ENCODE measurements at regions not wholly inside any gene's neighbourhood (a gene's known extent, or its start where the extent isn't known, plus 50 kb on each side); places are given as distances from the start of the nearest gene placed in this dataset.

GRCh38 chr16:86202267-86202666 is 303.3 kb downstream of the IRF8 start:
- DNase-seq: no peak

DNA sequence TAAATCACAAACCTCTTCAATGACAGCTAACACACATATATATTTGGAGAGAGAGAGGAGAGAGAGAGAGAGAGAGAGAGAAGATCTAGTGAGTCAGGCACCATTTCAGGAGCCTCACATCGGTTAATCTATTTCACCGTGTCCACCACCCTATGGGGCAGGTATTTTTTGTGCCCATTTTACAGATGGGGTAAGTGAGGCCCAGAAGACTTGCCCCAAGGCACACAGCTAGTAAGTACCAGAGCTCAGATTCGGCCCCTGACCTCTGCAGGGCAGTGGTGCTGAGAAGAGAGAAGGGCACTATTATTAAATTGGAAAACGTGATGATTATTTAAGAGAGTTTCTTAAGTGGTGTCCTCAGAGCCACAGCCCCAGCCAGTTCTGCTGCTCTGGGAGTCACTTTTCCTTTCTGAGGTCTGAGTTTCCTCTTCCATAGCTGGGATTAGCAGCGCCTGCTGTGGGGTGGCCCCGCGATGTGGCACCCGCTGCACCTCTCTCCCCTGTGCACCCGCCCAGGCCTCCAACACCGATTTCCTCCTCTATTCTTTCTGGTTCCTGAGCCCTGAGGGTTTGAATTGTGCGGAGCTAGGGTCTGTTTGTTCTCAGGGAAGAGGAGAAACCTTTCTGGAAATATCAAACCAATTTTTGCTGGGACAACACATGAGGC is 303.9 kb downstream of the IRF8 start:
- no peak for DNase-seq

GRCh38 chr16:86203557-86204275 is 304.8 kb downstream of the IRF8 start:
- DNase-seq: no peak

GRCh38 chr16:86205521-86206245 is 304.6 kb upstream of the FOXF1 start:
- no peak for DNase-seq

- DNase-seq: no peak
These were observed 303.0 kb upstream of the FOXF1 start for GRCh38 chr16:86207350-86207749.

DNA sequence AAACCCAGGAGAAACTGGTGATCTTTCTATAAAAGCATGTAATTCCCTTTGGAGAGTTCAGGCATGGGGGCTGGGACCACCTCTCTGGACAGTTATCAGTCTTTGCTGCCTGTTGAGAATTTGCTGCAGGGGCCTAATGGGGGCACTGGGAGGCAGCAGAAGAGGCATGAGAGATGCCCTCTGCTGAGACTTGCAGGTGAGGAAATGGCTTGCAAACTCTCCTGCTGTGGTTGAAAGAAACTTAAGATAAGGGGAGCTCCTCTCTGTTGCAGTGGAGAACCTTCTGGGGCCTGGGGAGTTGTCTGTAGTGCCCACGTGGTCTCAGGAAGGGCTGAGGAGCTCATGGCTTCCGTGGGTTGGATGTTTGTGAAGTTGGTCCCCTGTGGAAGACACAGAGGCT is 301.1 kb upstream of the FOXF1 start:
- no peak for DNase-seq

GRCh38 chr16:86210403-86211193 is 299.7 kb upstream of the FOXF1 start:
- no peak for DNase-seq

DNA sequence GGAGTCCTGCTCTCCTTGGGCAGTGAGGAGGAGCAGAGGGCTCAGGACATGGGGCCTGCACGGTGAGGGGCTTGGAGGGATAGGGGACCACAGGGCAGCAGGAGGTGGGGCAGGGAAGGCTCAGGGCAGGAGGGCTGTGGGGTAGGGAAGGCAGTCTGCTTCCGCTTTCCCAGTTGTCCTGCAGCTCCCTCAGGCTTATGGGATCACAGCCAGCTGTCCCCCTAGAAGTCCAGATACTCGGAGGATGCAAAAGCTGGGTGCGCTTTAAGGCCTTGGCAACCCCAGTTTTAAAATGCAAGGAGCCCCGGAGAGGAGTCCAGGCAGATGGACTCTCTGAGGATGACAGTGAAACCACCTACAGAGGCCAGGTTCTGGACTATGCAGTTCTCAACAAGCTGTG is 299.1 kb upstream of the FOXF1 start:
- no peak for DNase-seq

DNA sequence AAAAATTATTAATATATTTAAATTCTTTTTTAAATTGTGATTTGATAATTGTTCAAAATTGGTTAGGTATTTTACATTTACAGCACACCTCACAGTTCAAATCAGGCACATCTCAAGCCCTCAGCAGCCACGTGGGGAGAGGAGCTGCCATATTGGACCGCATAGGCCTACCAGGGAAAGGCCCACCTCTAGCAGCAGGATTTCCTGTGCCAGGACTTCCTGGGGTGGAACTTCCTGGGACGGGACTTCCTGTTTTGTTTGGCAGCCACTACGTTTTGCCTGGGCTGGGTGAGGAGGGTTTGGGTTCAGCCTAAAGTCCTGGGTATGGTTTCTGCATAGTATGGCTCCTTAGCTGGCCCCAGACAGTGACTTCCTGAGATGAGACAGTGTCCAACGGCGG is 298.5 kb upstream of the FOXF1 start:
- DNase-seq: no peak

GRCh38 chr16:86212706-86213436 is 297.5 kb upstream of the FOXF1 start:
- DNase-seq: no peak

DNA sequence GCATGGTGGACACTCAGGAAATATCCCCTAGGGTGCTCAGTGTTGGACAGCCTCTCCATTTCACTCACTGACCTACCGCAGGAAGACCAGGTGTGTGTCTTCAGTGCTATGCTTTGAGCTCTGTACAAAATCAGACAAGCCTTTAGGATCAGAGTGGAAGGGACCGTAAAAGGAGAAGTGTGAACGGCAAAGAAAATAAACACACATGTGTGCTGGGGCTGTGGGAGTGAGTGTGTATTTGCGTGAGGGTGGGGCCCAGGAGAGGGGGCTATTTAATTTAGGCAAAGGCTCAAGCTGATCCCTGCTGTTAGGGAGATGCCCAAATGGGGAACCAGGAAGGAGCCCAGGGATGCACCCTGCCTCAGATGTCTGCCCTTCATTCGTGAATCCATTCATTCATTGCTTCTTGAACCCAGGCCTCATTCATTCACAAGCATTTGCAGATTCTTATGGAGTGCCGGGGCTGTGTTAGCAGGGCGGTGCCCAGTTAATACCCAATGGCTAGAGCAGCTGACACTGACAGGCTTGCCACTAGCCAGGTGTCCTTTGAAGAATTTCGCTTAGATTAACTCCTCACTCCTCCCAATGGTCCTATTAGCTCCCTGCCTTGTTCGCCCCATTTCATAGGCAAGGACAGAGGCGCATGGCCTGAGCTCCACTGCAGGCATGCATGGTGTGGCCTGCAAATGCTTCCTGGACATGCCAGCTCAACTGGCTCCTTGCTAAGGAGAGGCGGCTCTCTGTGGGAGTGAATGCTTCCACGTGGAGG is 296.7 kb upstream of the FOXF1 start:
- no peak for DNase-seq

GRCh38 chr16:86214326-86215232 is 295.7 kb upstream of the FOXF1 start:
- DNase-seq: no peak

- DNase-seq: no peak
These were observed 294.9 kb upstream of the FOXF1 start for GRCh38 chr16:86215233-86215978.

DNA sequence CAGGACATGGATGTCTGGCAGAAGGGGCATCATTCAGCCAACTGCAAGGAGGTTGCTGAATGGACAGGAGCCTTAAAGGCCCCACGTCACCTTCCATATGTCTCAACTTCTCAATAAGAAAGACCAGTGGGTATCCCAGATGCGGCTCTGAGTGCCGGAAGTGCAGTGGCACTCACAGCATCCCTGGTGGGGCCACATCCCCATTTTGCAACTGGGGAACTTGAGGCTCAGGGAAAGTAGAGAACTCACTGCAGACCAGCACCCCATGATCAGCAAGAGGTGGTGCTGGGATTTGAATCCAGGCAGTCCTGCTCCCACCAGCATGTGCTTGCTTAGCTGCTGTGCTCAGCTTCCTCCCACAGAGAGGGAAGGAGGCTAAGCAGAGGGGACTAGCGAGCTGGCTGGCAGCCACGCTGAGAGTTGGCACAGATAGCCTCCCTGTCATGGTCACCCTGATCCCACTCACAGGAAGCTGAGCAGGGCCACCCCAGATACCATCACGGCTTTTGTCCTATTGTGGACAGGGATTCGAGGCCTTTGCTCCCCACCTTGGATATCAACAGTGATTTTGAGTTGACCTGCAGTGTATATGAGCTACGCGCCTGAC is 294.2 kb upstream of the FOXF1 start:
- DNase-seq: no peak

DNA sequence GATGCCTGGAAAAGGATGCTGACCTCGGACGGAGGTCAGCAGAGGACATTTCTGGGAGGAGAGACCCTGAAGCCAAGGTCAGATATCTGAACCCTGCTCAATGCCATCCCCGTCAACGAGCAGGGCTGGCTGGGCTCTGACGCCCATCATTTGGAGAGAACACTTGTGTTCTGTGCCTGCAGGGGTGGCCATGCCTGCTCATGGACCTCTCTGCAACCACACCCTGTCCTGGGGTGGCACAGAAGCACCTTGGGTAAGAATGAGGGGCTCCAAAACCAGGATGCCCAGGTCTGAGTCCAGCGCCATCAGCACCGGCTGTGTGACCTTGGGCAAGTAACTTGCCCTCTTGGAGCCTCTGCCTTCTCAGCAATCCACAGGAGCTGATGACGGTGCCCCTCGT is 293.7 kb upstream of the FOXF1 start:
- DNase-seq: no peak

- DNase-seq: no peak
These were observed 293.1 kb upstream of the FOXF1 start for GRCh38 chr16:86217001-86217890.

- DNase-seq: no peak
These were observed 292.4 kb upstream of the FOXF1 start for GRCh38 chr16:86217891-86218270.

DNA sequence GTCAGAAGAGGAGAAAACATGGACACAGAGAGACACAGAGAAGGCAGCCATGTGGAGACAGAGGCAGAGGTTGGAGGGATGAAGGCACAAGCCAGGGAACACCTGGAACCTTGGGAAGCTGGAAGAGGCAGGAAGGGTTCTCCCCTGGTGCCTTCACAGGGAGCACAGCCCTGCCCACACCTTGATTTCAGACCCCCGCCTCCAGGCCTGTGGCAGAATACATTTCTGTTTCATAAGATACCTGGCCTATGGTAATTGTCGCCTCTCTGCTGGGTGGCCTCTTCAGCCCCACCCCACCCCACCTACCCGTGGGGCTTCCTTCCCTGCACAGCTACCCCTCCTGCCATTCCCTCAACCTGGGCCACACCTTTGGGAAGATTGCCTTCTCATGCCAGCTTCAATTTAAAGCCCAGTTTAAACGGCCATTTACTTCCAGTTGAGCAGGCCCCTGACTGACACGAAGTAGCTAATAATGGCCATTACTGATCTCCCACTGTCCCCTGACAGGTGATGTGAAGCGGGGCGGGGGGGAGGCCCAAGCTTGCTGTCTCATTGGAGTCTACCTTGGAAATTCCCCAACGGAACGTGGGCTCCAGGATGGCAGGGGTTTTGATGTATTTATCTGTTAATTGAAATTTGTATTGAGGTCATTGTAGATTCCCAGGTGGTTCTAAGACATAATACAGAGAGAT is 291.7 kb upstream of the FOXF1 start:
- DNase-seq: no peak
